HepG2 (cell line): ENCODE measurements at regions not wholly inside any gene's neighbourhood (a gene's known extent, or its start where the extent isn't known, plus 50 kb on each side); places are given as distances from the start of the nearest gene placed in this dataset.

Source experiments
- ATAC-seq: fragments of 200-7000 bp; cut with Tn5 transposase; 3 replicates; pipeline ENCODE4 v1.9.1; 2020; ENCODE audit warnings: mild to moderate bottlenecking, moderate library complexity
- BruUV-seq: library from RNA; stranded (reverse); fragments of 400-500 nt; replicated peaks from 2 replicates; lab custom pipeline; 2021; lab: Mats Ljungman, UMichigan
- CTCF ChIA-PET: fragments of 300-600 bp; formaldehyde crosslinking; extraction: SDS; loops from one replicate; lab custom pipeline; 2021; ENCODE audit warnings: low total read pairs, inconsistent platforms, low intra/inter-chr PET ratio; lab: Yijun Ruan, JAX
- POLR2A ChIA-PET: fragments of 350-600 bp; sonication (Branson Sonifier 250); formaldehyde crosslinking; loops from one replicate; lab custom pipeline; 2020; ENCODE audit warnings: antibody characterized with exemption, inconsistent platforms; lab: Yijun Ruan, JAX
- DNase-seq: peaks from one replicate; pipeline ENCODE4 v3.0.0-alpha.2; 2015; ENCODE audit warnings: low spot score
- FAIRE-seq: peaks from 3 replicates; lab custom pipeline; 2011; peaks lifted over from hg19 to GRCh38; lab: Jason Lieb, UNC
- H2AFZ ChIP-seq: one replicate; pipeline ENCODE4 v1.6.1; 2011; ENCODE audit warnings: low read length, inconsistent platforms
- H3K27ac ChIP-seq: fragments of 300-600 bp; 3 replicates; pipeline ENCODE4 v1.8.0; 2011; ENCODE audit warnings: mixed run types, mild to moderate bottlenecking, mixed read lengths, low read length, inconsistent platforms; ENCODE audit not compliant: insufficient read depth; ENCODE audit errors: extremely low read length
- H3K27me3 ChIP-seq, 2 experiments: fragments of 200-600 bp in 1 of 2; 2 replicates in 1 of 2; 3 replicates in 1 of 2; pipeline versions ENCODE4 v1.6.0 to v1.8.0; 2011; ENCODE audit warnings: low read length in 2 of 2, mild to moderate bottlenecking in 2 of 2, moderate library complexity in 2 of 2, inconsistent platforms in 1 of 2; ENCODE audit not compliant: insufficient read depth in 2 of 2, control insufficient read depth in 1 of 2
- H3K36me3 ChIP-seq, 2 experiments: fragments of 200-600 bp in 1 of 2; replicated peaks in 1 of 2; 2 replicates in 1 of 2; 3 replicates in 1 of 2; pipeline versions ENCODE4 v1.5.1 to v1.8.0; 2011; ENCODE audit warnings: low read length in 2 of 2, inconsistent platforms in 1 of 2; ENCODE audit not compliant: insufficient read depth in 2 of 2, control insufficient read depth in 1 of 2
- H3K4me1 ChIP-seq: 2 replicates; pipeline ENCODE4 v1.5.1; 2012; ENCODE audit warnings: low read length, inconsistent platforms; ENCODE audit not compliant: insufficient read depth
- H3K4me2 ChIP-seq: 2 replicates; pipeline ENCODE4 v1.6.0; 2011; ENCODE audit warnings: low read depth, low read length, inconsistent platforms
- H3K4me3 ChIP-seq, 3 experiments: fragments of 200-600 bp in 1 of 3; sonication (generic), shearing (Covaris generic) in 1 of 3; replicated peaks in 1 of 3; 2 replicates each; pipeline ENCODE4 v1.5.1; 2011 to 2016; ENCODE audit warnings: low read length in 3 of 3, inconsistent platforms in 2 of 3, low read depth in 2 of 3, mild to moderate bottlenecking in 2 of 3, control low read depth in 1 of 3, mixed read lengths in 1 of 3; ENCODE audit not compliant: insufficient read depth in 1 of 3
- H3K79me2 ChIP-seq: one replicate; pipeline ENCODE4 v1.6.1; 2011; ENCODE audit warnings: low read length, inconsistent platforms; ENCODE audit not compliant: insufficient read depth
- H3K9ac ChIP-seq: 2 replicates; pipeline ENCODE4 v1.6.0; 2011; ENCODE audit warnings: mild to moderate bottlenecking, low read depth, low read length, inconsistent platforms; ENCODE audit not compliant: insufficient read depth
- H3K9me3 ChIP-seq: 2 replicates; pipeline ENCODE4 v1.5.1; 2012; ENCODE audit warnings: mild to moderate bottlenecking, low read length
- H4K20me1 ChIP-seq: 2 replicates; pipeline ENCODE4 v1.6.0; 2011; ENCODE audit warnings: inconsistent platforms, mild to moderate bottlenecking, low read length, moderate library complexity; ENCODE audit not compliant: insufficient read depth
- ATF7 ChIP-seq, 2 experiments: fragments of 450-650 bp in 1 of 2; sonication (generic) in 1 of 2; formaldehyde crosslinking in 1 of 2; IDR thresholded peaks; 2 replicates each; pipeline versions ENCODE4 v1.4.0 to v1.6.1; 2016 to 2020; ENCODE audit warnings: antibody characterized with exemption in 1 of 2, mild to moderate bottlenecking in 1 of 2, missing genetic modification reagents in 1 of 2
- HOXA3 ChIP-seq: sonication (generic); formaldehyde crosslinking; IDR thresholded peaks from 2 replicates; pipeline ENCODE4 v1.5.0; 2020; ENCODE audit warnings: missing genetic modification reagents
- KDM4B ChIP-seq: sonication (generic); formaldehyde crosslinking; IDR thresholded peaks from 2 replicates; pipeline ENCODE4 v1.4.0; 2020; ENCODE audit warnings: missing genetic modification reagents
- NBN ChIP-seq: fragments of 450-650 bp; conservative IDR thresholded peaks from 2 replicates; pipeline ENCODE4 v1.6.1; 2017
- SIX4 ChIP-seq: sonication (generic); formaldehyde crosslinking; IDR thresholded peaks from 2 replicates; pipeline ENCODE4 v1.4.0; 2020; ENCODE audit warnings: missing genetic modification reagents
- SMAD3 ChIP-seq: sonication (generic); formaldehyde crosslinking; IDR thresholded peaks from 2 replicates; pipeline ENCODE4 v1.4.0; 2020; ENCODE audit warnings: missing genetic modification reagents
- ZFP36L2 ChIP-seq: sonication (generic); formaldehyde crosslinking; IDR thresholded peaks from 2 replicates; pipeline ENCODE4 v1.4.0; 2020; ENCODE audit warnings: missing genetic modification reagents
- ZNF484 ChIP-seq: sonication (generic); formaldehyde crosslinking; IDR thresholded peaks from 2 replicates; pipeline ENCODE4 v1.5.1; 2020; ENCODE audit warnings: mild to moderate bottlenecking, low read depth, missing genetic modification reagents, borderline replicate concordance
- ZNF562 ChIP-seq: sonication (generic); formaldehyde crosslinking; IDR thresholded peaks from 2 replicates; pipeline ENCODE4 v1.8.0; 2022; ENCODE audit warnings: missing genetic modification reagents, borderline replicate concordance
- ZNF674 ChIP-seq: sonication (generic); formaldehyde crosslinking; IDR thresholded peaks from 2 replicates; pipeline ENCODE4 v1.5.0; 2020; ENCODE audit warnings: low read depth, mild to moderate bottlenecking, missing genetic modification reagents
- ZNF83 ChIP-seq: sonication (generic); formaldehyde crosslinking; IDR thresholded peaks from 2 replicates; pipeline ENCODE4 v1.4.0; 2020; ENCODE audit warnings: missing genetic modification reagents, mild to moderate bottlenecking, borderline replicate concordance
- ZSCAN29 ChIP-seq: sonication (generic); formaldehyde crosslinking; conservative IDR thresholded peaks from 2 replicates; pipeline ENCODE4 v1.4.0; 2020; ENCODE audit warnings: mild to moderate bottlenecking, missing genetic modification reagents
- ZZZ3 ChIP-seq: sonication (generic); formaldehyde crosslinking; IDR thresholded peaks from 2 replicates; pipeline ENCODE4 v1.4.0; 2020; ENCODE audit warnings: missing genetic modification reagents, mild to moderate bottlenecking, borderline replicate concordance
- WGBS: methylation state at CpG from one replicate; pipeline ENCODE4 v1.1.6; 2017; ENCODE audit warnings: low lambda C conversion rate; 5-methylcytosine and 5-hydroxymethylcytosine counted together
- in situ Hi-C: cut with HindIII; loops from 2 replicates; pipeline ENCODE4 v1.10.0; 2017; ENCODE audit warnings: low pct_unique_long_range_greater_than_20kb; ENCODE audit not compliant: extremely low pct_ligation_motif_present
- intact Hi-C: fragments of 100-400 bp; cut with micrococcal nuclease; formaldehyde crosslinking; loops from one replicate; pipeline ENCODE4 v1.10.0; 2022; ENCODE audit not compliant: unreplicated experiment

DNA sequence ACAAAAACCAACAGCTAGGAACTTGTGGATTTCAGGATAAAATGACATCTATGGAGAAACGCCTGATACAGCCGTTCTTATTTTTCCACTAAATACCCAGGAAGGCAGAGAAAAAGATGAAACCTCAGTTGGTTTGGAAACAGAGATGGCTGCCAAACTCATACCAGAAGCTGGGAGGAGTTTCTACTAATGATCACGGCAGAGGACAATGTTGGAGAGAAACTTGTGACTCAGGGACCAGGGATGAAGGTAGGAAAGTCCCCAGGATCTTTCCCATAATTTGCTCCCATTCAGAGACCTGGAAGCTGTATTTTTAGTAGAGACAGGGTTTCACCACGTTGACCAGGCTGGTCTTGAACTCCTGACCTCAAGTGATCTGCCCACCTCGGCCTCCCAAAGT lies 187.1 kb upstream of the IER5L start:
- no peak overlapping the region for H3K4me3 ChIP-seq
- intact Hi-C loops = no loop called here
- no peak overlapping the region for H3K9ac ChIP-seq
- H3K36me3 ChIP-seq = no peaks in the 10 kb centered on the region
- H3K9me3 ChIP-seq = peaks cover 7% of the 10 kb centered on the region; the same call in 1 of the 2 replicates
- H3K4me1 ChIP-seq = peaks cover 28% of the 10 kb centered on the region
- BruUV-seq = no TSS peak
- CTCF ChIA-PET = no interaction called here
- ATAC-seq = no peak
- no peak for FAIRE-seq
- WGBS = 14% methylated on average over 4 of the region's 5 CpGs
- TF ChIP-seq HOXA3 (CRISPR knock-in tag) (no peak), SIX4 (CRISPR knock-in tag) (no peak), NBN (no peak), ZNF674 (CRISPR knock-in tag) (no peak), ZZZ3 (CRISPR knock-in tag) (no peak), ZNF484 (CRISPR knock-in tag) (no peak), KDM4B (CRISPR knock-in tag) (no peak), ZNF562 (CRISPR knock-in tag) (no peak), ATF7 (IDR thresholded peaks at IDR 0.05) (no peak), ATF7 (CRISPR knock-in tag; IDR thresholded peaks at IDR 0.05) (no peak), ZFP36L2 (CRISPR knock-in tag) (no peak), ZNF83 (CRISPR knock-in tag) (no peak), SMAD3 (no peak), ZSCAN29 (CRISPR knock-in tag) (no peak)
- no peak overlapping the region for H2AFZ ChIP-seq
- in situ Hi-C loops = no loop called here
- no peak overlapping the region for H3K4me2 ChIP-seq
- no peaks in the 10 kb centered on the region for H4K20me1 ChIP-seq
- no peaks in the 10 kb centered on the region for H3K79me2 ChIP-seq
- H3K27me3 ChIP-seq = peaks cover 3 to 9% of the 10 kb centered on the region in 2 experiments; a peak in 3 of 5 replicates
- POLR2A ChIA-PET = no interaction called here
- DNase-seq = no peak
- H3K27ac ChIP-seq = no peak overlapping the region
